ENCODE measurements at regions not wholly inside any gene's neighbourhood (a gene's known extent, or its start where the extent isn't known, plus 50 kb on each side); places are given as distances from the start of the nearest gene placed in this dataset.
"Not testable (repeated sequence)": the region's sequence is repeated elsewhere in the genome, so short reads cannot be mapped to it uniquely, and the experiment has no call there.

- TF ChIP-seq TP53 (CRISPR knock-in tag; IDR thresholded peaks at IDR 0.05) (no peak), EMX1 (CRISPR knock-in tag; IDR thresholded peaks at IDR 0.05) (no peak), USF2 (CRISPR knock-in tag; IDR thresholded peaks at IDR 0.05) (no peak)
Measured at GRCh38 chr17:72567774-72568173, 447.0 kb downstream of the SOX9 start (continued).

GRCh38 chr17:72569148-72569946 lies 448.5 kb downstream of the SOX9 start:
- TF ChIP-seq SMAD3 (CRISPR knock-in tag; IDR thresholded peaks at IDR 0.05; ENCODE audit: borderline replicate concordance) (no peak), GABPB1 (CRISPR knock-in tag; IDR thresholded peaks at IDR 0.05) (0 out of 2 replicates have a peak, but pooled peaks have one; percentile 28)
- no peaks in the 10 kb centered on the region for H3K4me1 Mint-ChIP-seq

GRCh38 chr17:72571813-72572396 lies 451.1 kb downstream of the SOX9 start:
- Mint-ChIP-seq H3K27ac (no peak overlapping the region), H3K4me1 (peaks cover 15% of the 10 kb centered on the region)
- DNase-seq (ENCODE audit: low spot score): no peak

More at GRCh38 chr17:72569148-72569946, 448.5 kb downstream of the SOX9 start:
- DNase-seq (ENCODE audit: low spot score) (no peak), ATAC-seq (peak; percentile 26; the same call in 1 of the 2 replicates)
- POLR2A ChIA-PET: no interaction called here
- no peak overlapping the region for H3K4me3 Mint-ChIP-seq
- H3K36me3 Mint-ChIP-seq: no peaks in the 10 kb centered on the region
- H3K27me3 Mint-ChIP-seq (ENCODE audit: low read depth): no peaks in the 10 kb centered on the region
- CTCF ChIA-PET: interaction anchor here (0.7 to 1.0 kb wide), 3 partner anchors 8 to 724 kb away, joined by 3 to 7 read pairs (median 3); no protein-coding TSS in a partner anchor
- H3K27ac Mint-ChIP-seq: no peak overlapping the region
- H3K9me3 Mint-ChIP-seq: no peaks in the 10 kb centered on the region

GRCh38 chr17:72572604-72573491 lies 452.0 kb downstream of the SOX9 start:
- Mint-ChIP-seq H3K4me3 (no peak overlapping the region), H3K27me3 (ENCODE audit: low read depth) (no peaks in the 10 kb centered on the region; the same call in 1 of the 2 replicates), H3K36me3 (no peaks in the 10 kb centered on the region), H3K27ac (no peak overlapping the region), H3K9me3 (no peaks in the 10 kb centered on the region), H3K4me1 (peaks cover 18% of the 10 kb centered on the region)
- ATAC-seq (no peak), DNase-seq (ENCODE audit: low spot score) (no peak)
- TF ChIP-seq MAX (CRISPR knock-in tag; IDR thresholded peaks at IDR 0.05): no peak
- TF ChIP-seq GABPB1 (CRISPR knock-in tag; IDR thresholded peaks at IDR 0.05): 0 out of 2 replicates have a peak, but pooled peaks have one; percentile 12
- ChIA-PET POLR2A (no interaction called here), CTCF (interaction anchor here (0.5 to 1.4 kb wide), 3 partner anchors 12 to 75 kb away, joined by 4 to 6 read pairs (median 6); no protein-coding TSS in a partner anchor)

More at GRCh38 chr17:72571813-72572396, 451.1 kb downstream of the SOX9 start:
- ChIA-PET POLR2A (no interaction called here), CTCF (interaction anchor here (1.4 kb wide), 2 partner anchors 11 to 15 kb away, joined by 6 read pairs; no protein-coding TSS in a partner anchor)
- Mint-ChIP-seq H3K36me3 (no peaks in the 10 kb centered on the region), H3K4me3 (no peak overlapping the region), H3K27me3 (ENCODE audit: low read depth) (no peaks in the 10 kb centered on the region; the same call in 1 of the 2 replicates), H3K9me3 (no peaks in the 10 kb centered on the region)
- TF ChIP-seq GABPB1 (CRISPR knock-in tag; IDR thresholded peaks at IDR 0.05) (peak; percentile 33; the same call in 1 of the 2 replicates), ZNF263 (CRISPR knock-in tag; IDR thresholded peaks at IDR 0.05; ENCODE audit: low read depth) (no peak)
- no peak for ATAC-seq

GRCh38 chr17:72573492-72573801 lies 452.6 kb downstream of the SOX9 start:
- H3K4me3 Mint-ChIP-seq: not testable (repeated sequence)

More at GRCh38 chr17:72573492-72573801, 452.6 kb downstream of the SOX9 start:
- CTCF ChIA-PET: interaction anchor here (1.4 kb wide), 2 partner anchors 13 to 17 kb away, joined by 6 read pairs; no protein-coding TSS in a partner anchor
- H3K27me3 Mint-ChIP-seq (ENCODE audit: low read depth); ATAC-seq; H3K27ac Mint-ChIP-seq; DNase-seq (ENCODE audit: low spot score); H3K36me3 Mint-ChIP-seq; H3K9me3 Mint-ChIP-seq; POLR2A ChIA-PET: not testable (repeated sequence)
- H3K4me1 Mint-ChIP-seq: peaks cover 18% of the 10 kb centered on the region

All from WTC11 (cell line).